Inflammatory macrophage treated with lipopolysaccharide for 4 hours (primary cell): ENCODE measurements at regions not wholly inside any gene's neighbourhood (a gene's known extent, or its start where the extent isn't known, plus 50 kb on each side); places are given as distances from the start of the nearest gene placed in this dataset.
A peak's percentile ranks its signal among the peaks of the same experiment; 100 is the strongest.
"Not testable (repeated sequence)": the region's sequence is repeated elsewhere in the genome, so short reads cannot be mapped to it uniquely, and the experiment has no call there.

Source experiments
- DNase-seq: peaks from one replicate; pipeline ENCODE4 v3.0.0-alpha.2; 2020

DNA sequence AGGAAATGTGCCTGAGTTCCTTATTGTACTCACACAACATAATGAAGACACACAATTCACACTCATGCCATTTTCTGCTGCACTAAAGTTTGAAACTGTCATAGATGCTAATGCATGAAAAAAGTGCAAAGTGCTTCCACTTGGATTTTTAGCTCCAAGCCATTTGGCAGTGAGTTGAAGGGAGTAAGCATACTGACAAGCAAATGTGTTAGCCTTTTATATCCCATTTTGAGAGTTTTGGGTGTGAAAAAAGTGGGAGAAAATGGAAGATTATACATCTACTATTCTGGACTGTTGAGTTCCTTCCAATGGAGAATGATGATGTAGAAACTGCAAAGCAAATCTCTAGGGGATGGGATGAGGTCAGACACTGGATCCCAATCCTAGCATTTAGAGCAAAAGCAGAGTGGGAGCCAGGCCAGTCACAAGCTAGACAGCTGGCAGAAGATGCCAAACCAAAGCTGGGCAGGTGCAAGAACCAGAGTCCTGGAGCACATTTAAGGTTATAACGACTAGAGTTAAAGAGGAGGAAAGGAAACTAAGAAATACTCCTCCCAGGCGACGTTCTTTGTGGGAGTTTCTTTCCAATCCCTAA is 216.8 kb downstream of the FBXO8 start:
- no peak for DNase-seq

GRCh38 chr4:174062831-174063230 is 220.6 kb downstream of the FBXO8 start:
- no peak for DNase-seq

DNA sequence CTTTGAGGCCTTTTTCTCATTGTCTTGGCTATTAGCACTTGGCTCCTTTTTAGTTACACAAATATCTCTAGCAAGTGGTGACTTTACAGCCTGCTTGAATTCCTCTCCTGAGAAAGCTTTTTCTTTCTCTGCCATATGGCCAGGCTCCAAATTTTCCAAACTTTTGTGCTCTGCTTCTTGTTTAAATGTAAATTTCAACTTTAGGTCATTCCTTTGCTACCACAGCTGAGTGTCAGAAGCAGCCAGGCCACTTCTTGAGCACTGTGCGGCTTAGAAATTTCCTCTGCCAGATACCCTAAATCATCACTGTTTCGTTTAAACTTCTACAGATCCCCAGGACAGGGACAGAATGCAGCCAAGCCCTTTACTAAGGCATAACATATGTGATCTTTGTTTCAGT is 222.4 kb downstream of the FBXO8 start:
- no peak for DNase-seq

GRCh38 chr4:174058846-174059245 is 224.6 kb downstream of the FBXO8 start:
- DNase-seq, result peak; percentile 33

- DNase-seq, result peak; percentile 1
Measured at GRCh38 chr4:174056959-174057358, 226.5 kb downstream of the FBXO8 start.

- no peak for DNase-seq
Measured at GRCh38 chr4:174055344-174055743, 228.1 kb downstream of the FBXO8 start.

DNA sequence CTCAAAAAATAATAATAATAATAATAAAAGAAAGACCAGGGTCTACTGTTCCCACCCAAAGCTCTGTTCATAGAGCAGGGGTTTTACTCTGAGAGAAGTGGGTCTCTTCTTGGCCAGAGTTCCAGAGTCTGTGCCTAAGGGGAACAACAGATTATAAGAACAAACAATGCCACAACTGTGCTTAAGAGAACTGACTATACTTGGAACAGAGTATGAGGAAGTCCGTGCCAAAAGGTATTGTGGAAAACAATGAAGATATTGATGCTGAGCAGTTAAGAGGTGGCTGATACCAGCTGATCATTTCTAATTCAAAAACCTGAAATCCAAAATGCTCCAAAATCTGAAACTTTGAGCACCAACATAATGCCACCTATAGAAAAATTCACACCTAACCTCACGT is 229.6 kb downstream of the FBXO8 start:
- DNase-seq, result no peak

DNA sequence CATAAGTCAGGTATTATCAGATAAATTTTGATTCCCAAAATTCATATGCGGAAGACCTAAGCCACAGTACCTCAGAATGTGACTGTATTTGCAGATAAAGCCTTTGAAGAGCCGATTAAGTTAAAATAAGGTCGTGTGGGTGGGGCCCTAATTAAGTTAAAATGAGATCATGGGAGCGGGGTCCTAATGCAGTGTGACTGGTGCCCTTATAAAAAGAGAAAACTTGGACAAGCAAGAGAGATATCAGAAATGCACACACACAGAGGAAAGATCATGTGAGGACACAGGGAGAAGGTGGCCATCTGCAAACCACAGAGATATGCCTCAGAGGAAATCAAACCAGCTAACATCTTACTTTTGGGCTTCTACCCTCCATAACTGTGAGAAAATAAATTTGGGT is 236.1 kb downstream of the FBXO8 start:
- no peak for DNase-seq

DNA sequence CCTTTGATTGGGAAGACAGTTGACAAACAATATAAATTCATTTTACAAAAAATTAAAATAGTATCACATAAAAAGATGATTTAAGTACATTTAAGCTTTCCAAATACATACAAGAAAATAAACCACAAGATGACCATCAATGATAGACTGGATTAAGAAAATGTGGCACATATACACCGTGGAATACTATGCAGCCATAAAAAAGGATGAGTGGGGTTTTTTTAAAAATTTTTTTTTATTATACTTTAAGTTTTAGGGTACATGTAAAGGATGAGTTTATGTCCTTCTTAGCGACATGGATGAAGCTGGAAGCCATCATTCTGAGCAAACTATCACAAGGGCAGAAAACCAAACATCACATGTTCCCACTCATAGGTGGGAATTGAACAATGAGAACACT is 237.6 kb downstream of the FBXO8 start:
- not testable (repeated sequence) for DNase-seq

DNA sequence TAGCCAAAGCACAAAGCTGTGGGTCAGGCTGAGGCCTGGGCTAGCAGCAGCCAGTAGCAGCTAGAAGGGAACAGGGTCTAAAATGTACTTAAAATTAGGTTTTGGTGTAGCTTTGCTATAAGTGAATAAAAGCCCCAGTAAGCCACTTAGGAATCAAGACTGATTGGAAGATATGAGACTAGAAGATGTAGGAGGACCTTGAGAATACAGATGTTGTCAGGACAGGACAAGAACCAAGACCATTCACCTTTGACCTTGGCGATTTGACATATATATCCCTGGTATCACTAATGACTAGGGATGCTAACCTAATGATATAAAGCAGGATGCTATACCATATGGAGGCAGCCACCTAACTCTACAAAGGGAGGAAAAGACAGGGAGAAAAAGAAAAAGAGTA is 238.1 kb downstream of the FBXO8 start:
- no peak for DNase-seq

- DNase-seq, result no peak
Measured at GRCh38 chr4:174041555-174042105, 241.8 kb downstream of the FBXO8 start.

GRCh38 chr4:174040287-174040686 is 243.2 kb downstream of the FBXO8 start:
- DNase-seq, result no peak

DNA sequence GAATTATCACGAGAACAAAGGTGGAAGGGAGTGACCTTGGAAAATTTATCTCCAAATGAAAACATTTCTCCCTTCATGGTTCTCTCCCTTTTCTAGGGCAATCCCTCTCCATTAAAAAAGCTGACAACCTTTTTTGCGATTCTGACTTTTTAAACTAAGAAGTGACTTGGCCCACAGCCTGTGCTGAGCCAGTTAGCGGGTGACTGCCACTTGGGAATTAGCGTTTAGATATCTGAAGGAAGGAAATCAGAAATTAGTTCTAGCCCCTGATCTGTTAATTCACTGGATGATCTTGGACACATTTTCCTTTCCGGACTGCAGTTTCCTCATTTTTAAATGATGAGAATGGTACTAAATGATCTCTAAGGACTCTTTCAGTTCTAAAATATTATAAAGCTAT is 245.0 kb downstream of the FBXO8 start:
- no peak for DNase-seq

- no peak for DNase-seq
Measured at GRCh38 chr4:174037631-174038030, 245.8 kb downstream of the FBXO8 start.

DNA sequence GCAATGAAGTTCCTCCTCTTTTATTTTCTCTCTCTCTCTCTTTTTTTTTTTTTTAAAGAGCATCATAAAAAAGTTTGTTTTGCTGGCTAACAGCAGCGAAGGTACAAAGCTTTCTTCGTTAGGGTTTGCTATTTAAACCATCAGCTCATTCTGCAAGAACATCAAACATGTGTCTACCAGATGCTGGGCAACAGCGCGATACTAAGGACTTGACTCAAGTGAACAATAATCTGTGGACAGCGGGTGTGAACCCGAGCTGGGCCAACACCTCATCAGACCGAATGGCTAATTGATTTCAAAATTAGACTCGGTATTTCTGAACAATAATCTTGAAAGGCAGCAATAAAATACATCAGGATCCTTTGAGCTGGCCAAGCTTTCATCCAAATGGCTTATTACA is 246.4 kb downstream of the FBXO8 start:
- DNase-seq, result no peak

DNA sequence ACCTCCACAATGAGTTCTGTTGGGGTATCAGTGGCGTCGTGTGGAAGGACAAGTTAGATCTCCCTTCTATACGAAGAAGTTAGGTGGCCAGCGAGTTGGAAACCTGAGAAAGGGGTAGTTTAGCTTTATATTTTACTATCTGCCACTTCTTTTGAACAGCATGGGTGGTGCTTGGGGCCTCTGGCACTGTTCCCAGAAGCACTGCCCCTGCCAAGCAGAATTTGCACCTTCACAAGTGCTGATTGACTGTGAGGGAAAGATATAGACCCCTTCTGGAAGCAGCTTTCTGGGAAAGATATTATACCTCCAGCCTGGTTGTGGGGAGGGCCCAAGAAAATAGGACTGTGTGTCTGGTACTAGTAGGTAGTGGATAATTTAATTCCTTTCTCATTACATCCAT is 246.9 kb downstream of the FBXO8 start:
- no peak for DNase-seq

DNA sequence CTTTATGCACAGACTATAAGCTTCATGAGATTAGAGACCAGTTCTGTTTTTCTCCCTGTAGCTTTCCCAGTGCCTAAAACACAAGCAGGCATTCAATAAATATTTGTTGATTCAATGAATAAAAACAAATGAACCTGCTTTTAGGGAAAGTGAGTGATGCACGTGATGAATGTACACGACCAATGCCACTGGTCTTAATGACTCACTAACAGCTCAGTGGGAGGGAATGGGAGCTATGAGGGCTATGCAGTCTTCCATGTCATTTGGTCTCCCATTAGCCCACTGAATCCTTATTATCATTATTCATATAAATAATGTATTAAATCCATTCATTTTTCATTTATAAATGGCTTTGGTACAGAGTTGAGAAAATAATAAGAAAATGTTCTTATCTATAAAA is 247.4 kb downstream of the FBXO8 start:
- DNase-seq, result no peak

DNA sequence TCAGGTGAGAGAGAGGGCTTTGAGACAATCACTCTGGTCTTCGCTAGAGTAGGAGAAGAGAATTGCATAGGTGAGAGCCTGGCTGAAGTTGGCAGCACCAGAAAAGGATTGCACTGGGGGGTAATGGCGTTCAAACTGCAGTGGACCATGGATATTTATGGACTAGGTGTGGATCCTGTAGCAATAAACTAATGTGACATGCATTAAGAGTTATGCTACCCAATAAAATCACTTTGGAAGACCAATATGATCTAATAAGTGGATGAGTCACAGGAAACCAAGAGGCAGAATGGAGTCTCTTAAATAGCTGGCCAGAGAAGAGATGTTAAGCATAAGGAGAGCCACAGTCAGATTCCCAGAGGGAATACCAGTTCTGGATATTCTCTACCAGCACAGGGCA is 259.8 kb downstream of the FBXO8 start:
- DNase-seq, result no peak

- no peak for DNase-seq
Measured at GRCh38 chr4:174018236-174018635, 265.2 kb downstream of the FBXO8 start.

DNA sequence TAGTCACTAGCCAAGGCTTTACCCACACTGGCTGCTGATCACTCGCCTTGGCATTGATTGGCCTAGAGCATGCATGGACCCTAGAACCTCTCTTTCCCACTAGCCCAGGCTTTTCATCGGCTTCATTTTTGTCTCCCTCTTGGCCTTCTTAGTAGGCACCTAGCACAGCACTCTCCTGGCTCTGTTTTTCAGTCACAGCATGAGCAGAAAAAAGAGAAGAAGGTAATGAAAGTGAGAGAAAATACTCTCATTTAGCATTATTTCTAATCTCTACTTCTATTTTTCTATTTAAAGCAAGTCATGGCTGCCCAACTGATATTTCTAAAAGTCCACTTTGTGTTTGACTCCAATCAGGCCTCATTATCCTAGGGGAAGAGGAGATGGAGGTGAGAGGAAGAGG is 267.2 kb downstream of the FBXO8 start:
- no peak for DNase-seq

GRCh38 chr4:174012886-174013259 is 270.6 kb downstream of the FBXO8 start:
- no peak for DNase-seq

- no peak for DNase-seq
Measured at GRCh38 chr4:174012135-174012885, 271.2 kb downstream of the FBXO8 start.

- no peak for DNase-seq
Measured at GRCh38 chr4:174010547-174010946, 272.9 kb downstream of the FBXO8 start.

DNA sequence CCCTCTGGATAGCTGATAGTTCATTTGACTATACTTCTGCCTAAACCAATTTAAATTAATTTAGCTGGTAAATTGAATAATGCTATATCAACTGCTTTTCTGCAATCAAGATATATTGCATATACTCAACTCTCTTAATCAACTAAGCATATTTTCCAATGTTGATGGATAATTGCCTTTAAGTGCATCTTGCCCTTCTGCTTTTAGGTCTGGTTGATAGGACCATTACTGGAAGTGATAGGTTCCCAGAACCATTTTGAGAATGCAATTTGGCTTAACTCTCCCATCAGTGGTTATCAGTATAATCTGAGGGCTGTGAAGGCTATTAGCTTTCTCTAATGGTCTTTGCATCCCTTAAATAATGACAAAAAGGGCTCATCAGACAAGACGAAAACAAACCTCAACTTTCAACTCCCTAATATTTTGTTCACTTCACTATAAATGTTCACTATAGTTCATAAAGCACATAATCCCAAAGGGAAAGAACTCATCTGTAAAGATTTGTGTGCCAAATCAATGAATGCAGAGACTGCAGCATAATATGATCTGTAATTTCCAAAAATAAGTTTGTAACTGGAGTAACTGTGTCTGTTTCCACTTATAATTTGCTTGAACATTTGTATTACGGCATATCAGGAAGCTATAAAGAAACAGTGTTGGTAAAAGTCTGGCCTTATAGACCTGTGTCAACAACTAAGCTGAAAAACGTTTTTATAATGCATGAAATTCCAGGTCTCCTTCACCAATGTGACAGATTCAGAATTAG is 273.6 kb downstream of the FBXO8 start:
- DNase-seq, result no peak
